ENCODE measurements at regions not wholly inside any gene's neighbourhood (a gene's known extent, or its start where the extent isn't known, plus 50 kb on each side); places are given as distances from the start of the nearest gene placed in this dataset.

- H3K14ac ChIP-seq (ENCODE audit: low read length in 2 of 2), result no peak overlapping the region
- WGBS, result 87% methylated on average over 27 of the region's 27 CpGs
- no peak overlapping the region for H2BK15ac ChIP-seq (ENCODE audit: low read depth, poor library complexity, severe bottlenecking)
- no peak overlapping the region for H3K4ac ChIP-seq (ENCODE audit: low read depth in 1 of 2, low read length in 2 of 2)
- H2AK5ac ChIP-seq (ENCODE audit: low read length, severe bottlenecking), result no peak overlapping the region
- H3K23ac ChIP-seq (ENCODE audit: low read length in 2 of 2), result no peak overlapping the region
- H3K4me2 ChIP-seq (ENCODE audit: low read length, poor library complexity, severe bottlenecking), result no peak overlapping the region
- peaks cover 6% of the 10 kb centered on the region for H3K9me3 ChIP-seq (ENCODE audit: control insufficient read depth, low read length)
- no peak overlapping the region for H2BK5ac ChIP-seq (ENCODE audit: low read depth, low read length, poor library complexity, severe bottlenecking)
- no peak overlapping the region for H2BK120ac ChIP-seq (ENCODE audit: low read depth, low read length)
- peaks cover 3% of the 10 kb centered on the region for H3K4me1 ChIP-seq (ENCODE audit: control insufficient read depth, insufficient read depth, low read depth, low read length)
- no peak overlapping the region for H3K27ac ChIP-seq (ENCODE audit: low read length, poor library complexity, severe bottlenecking)
- H3K18ac ChIP-seq (ENCODE audit: low read depth in 1 of 2, low read length in 2 of 2), result no peak overlapping the region
- DNase-seq, result no peak
- peaks cover 27 to 32% of the 10 kb centered on the region in 2 experiments for H3K27me3 ChIP-seq (ENCODE audit: control insufficient read depth in 1 of 2, insufficient read depth in 1 of 2, low read length in 2 of 2)
- no peak overlapping the region for H3K9ac ChIP-seq (ENCODE audit: low read length)
- no peak overlapping the region for H3K4me3 ChIP-seq (ENCODE audit: insufficient read depth in 1 of 2, low read depth in 1 of 2, low read length in 2 of 2)
- H4K8ac ChIP-seq (ENCODE audit: low read length), result no peak overlapping the region
- no peak overlapping the region for H2BK12ac ChIP-seq (ENCODE audit: low read length in 2 of 2)
- no peak overlapping the region for H4K91ac ChIP-seq (ENCODE audit: low read length)
- no peak overlapping the region for H2AFZ ChIP-seq (ENCODE audit: low read depth, low read length)
- H3K79me1 ChIP-seq (replicated peaks; ENCODE audit: low read length, poor library complexity, severe bottlenecking), result no peaks in the 10 kb centered on the region
- H3K36me3 ChIP-seq (ENCODE audit: control insufficient read depth in 1 of 2, insufficient read depth in 2 of 2, low read depth in 1 of 2, low read length in 2 of 2), result no peaks in the 10 kb centered on the region
Observed at GRCh38 chr10:132470410-132471124, 67.0 kb upstream of the INPP5A start.

GRCh38 chr10:132471125-132471451 is 66.5 kb upstream of the INPP5A start:
- H3K9ac ChIP-seq (ENCODE audit: low read length), result no peak overlapping the region
- no peak overlapping the region for H3K14ac ChIP-seq (ENCODE audit: low read length in 2 of 2)
- H3K4me3 ChIP-seq (ENCODE audit: insufficient read depth in 1 of 2, low read depth in 1 of 2, low read length in 2 of 2), result no peak overlapping the region
- H2BK5ac ChIP-seq (ENCODE audit: low read depth, low read length, poor library complexity, severe bottlenecking), result no peak overlapping the region
- H3K79me1 ChIP-seq (replicated peaks; ENCODE audit: low read length, poor library complexity, severe bottlenecking), result no peaks in the 10 kb centered on the region
- H2AK5ac ChIP-seq (ENCODE audit: low read length, severe bottlenecking), result no peak overlapping the region
- no peak overlapping the region for H3K27ac ChIP-seq (ENCODE audit: low read length, poor library complexity, severe bottlenecking)
- no peak overlapping the region for H3K4me2 ChIP-seq (ENCODE audit: low read length, poor library complexity, severe bottlenecking)
- H3K36me3 ChIP-seq (ENCODE audit: control insufficient read depth in 1 of 2, insufficient read depth in 2 of 2, low read depth in 1 of 2, low read length in 2 of 2), result no peaks in the 10 kb centered on the region
- H2BK12ac ChIP-seq (ENCODE audit: low read length in 2 of 2), result no peak overlapping the region
- H3K9me3 ChIP-seq (ENCODE audit: control insufficient read depth, low read length), result peaks cover 6% of the 10 kb centered on the region
- 82% methylated on average over 4 of the region's 4 CpGs for WGBS
- no peak overlapping the region for H4K91ac ChIP-seq (ENCODE audit: low read length)
- no peak for DNase-seq
- H2BK120ac ChIP-seq (ENCODE audit: low read depth, low read length), result no peak overlapping the region
- H3K27me3 ChIP-seq (ENCODE audit: control insufficient read depth in 1 of 2, insufficient read depth in 1 of 2, low read length in 2 of 2), result peaks cover 29 to 37% of the 10 kb centered on the region in 2 experiments
- no peak overlapping the region for H4K8ac ChIP-seq (ENCODE audit: low read length)
- H3K4ac ChIP-seq (ENCODE audit: low read depth in 1 of 2, low read length in 2 of 2), result no peak overlapping the region
- H3K23ac ChIP-seq (ENCODE audit: low read length in 2 of 2), result no peak overlapping the region
- no peak overlapping the region for H2AFZ ChIP-seq (ENCODE audit: low read depth, low read length)
- H2BK15ac ChIP-seq (ENCODE audit: low read depth, poor library complexity, severe bottlenecking), result no peak overlapping the region
- no peak overlapping the region for H3K18ac ChIP-seq (ENCODE audit: low read depth in 1 of 2, low read length in 2 of 2)
- peaks cover 3% of the 10 kb centered on the region for H3K4me1 ChIP-seq (ENCODE audit: control insufficient read depth, insufficient read depth, low read depth, low read length)

- no peak overlapping the region for H2BK15ac ChIP-seq (ENCODE audit: low read depth, poor library complexity, severe bottlenecking)
- no peak overlapping the region for H2AFZ ChIP-seq (ENCODE audit: low read depth, low read length)
- H3K4me3 ChIP-seq (ENCODE audit: insufficient read depth in 1 of 2, low read depth in 1 of 2, low read length in 2 of 2), result no peak overlapping the region
- no peak overlapping the region for H3K23ac ChIP-seq (ENCODE audit: low read length in 2 of 2)
- H3K27ac ChIP-seq (ENCODE audit: low read length, poor library complexity, severe bottlenecking), result no peak overlapping the region
- no peak for DNase-seq
- H2AK5ac ChIP-seq (ENCODE audit: low read length, severe bottlenecking), result no peak overlapping the region
- WGBS, result 92% methylated on average over 4 of the region's 9 CpGs
- H3K4me2 ChIP-seq (ENCODE audit: low read length, poor library complexity, severe bottlenecking), result no peak overlapping the region
- no peak overlapping the region for H4K91ac ChIP-seq (ENCODE audit: low read length)
- H3K14ac ChIP-seq (ENCODE audit: low read length in 2 of 2), result no peak overlapping the region
- no peak overlapping the region for H3K9ac ChIP-seq (ENCODE audit: low read length)
- peaks cover 3% of the 10 kb centered on the region for H3K4me1 ChIP-seq (ENCODE audit: control insufficient read depth, insufficient read depth, low read depth, low read length)
- H2BK120ac ChIP-seq (ENCODE audit: low read depth, low read length), result no peak overlapping the region
- no peak overlapping the region for H2BK5ac ChIP-seq (ENCODE audit: low read depth, low read length, poor library complexity, severe bottlenecking)
- no peaks in the 10 kb centered on the region for H3K36me3 ChIP-seq (ENCODE audit: control insufficient read depth in 1 of 2, insufficient read depth in 2 of 2, low read depth in 1 of 2, low read length in 2 of 2)
- no peak overlapping the region for H3K18ac ChIP-seq (ENCODE audit: low read depth in 1 of 2, low read length in 2 of 2)
- no peaks in the 10 kb centered on the region for H3K79me1 ChIP-seq (replicated peaks; ENCODE audit: low read length, poor library complexity, severe bottlenecking)
- H3K4ac ChIP-seq (ENCODE audit: low read depth in 1 of 2, low read length in 2 of 2), result no peak overlapping the region
- no peak overlapping the region for H2BK12ac ChIP-seq (ENCODE audit: low read length in 2 of 2)
- no peak overlapping the region for H4K8ac ChIP-seq (ENCODE audit: low read length)
- H3K9me3 ChIP-seq (ENCODE audit: control insufficient read depth, low read length), result peaks cover 6% of the 10 kb centered on the region
- peaks cover 33 to 41% of the 10 kb centered on the region in 2 experiments for H3K27me3 ChIP-seq (ENCODE audit: control insufficient read depth in 1 of 2, insufficient read depth in 1 of 2, low read length in 2 of 2)
Observed at GRCh38 chr10:132471484-132471883, 66.1 kb upstream of the INPP5A start.

- H3K14ac ChIP-seq (ENCODE audit: low read length in 2 of 2), result no peak overlapping the region
- no peak overlapping the region for H2BK120ac ChIP-seq (ENCODE audit: low read depth, low read length)
- no peak overlapping the region for H2BK15ac ChIP-seq (ENCODE audit: low read depth, poor library complexity, severe bottlenecking)
- no peak overlapping the region for H3K23ac ChIP-seq (ENCODE audit: low read length in 2 of 2)
- no peak overlapping the region for H3K4me2 ChIP-seq (ENCODE audit: low read length, poor library complexity, severe bottlenecking)
- WGBS, result 100% methylated on average over 1 of the region's 1 CpG
- H3K27ac ChIP-seq (ENCODE audit: low read length, poor library complexity, severe bottlenecking), result no peak overlapping the region
- no peak overlapping the region for H2BK5ac ChIP-seq (ENCODE audit: low read depth, low read length, poor library complexity, severe bottlenecking)
- no peak overlapping the region for H2AFZ ChIP-seq (ENCODE audit: low read depth, low read length)
- H3K79me1 ChIP-seq (replicated peaks; ENCODE audit: low read length, poor library complexity, severe bottlenecking), result no peaks in the 10 kb centered on the region
- H4K8ac ChIP-seq (ENCODE audit: low read length), result no peak overlapping the region
- no peak overlapping the region for H3K18ac ChIP-seq (ENCODE audit: low read depth in 1 of 2, low read length in 2 of 2)
- H3K4me3 ChIP-seq (ENCODE audit: insufficient read depth in 1 of 2, low read depth in 1 of 2, low read length in 2 of 2), result no peak overlapping the region
- H3K36me3 ChIP-seq (ENCODE audit: control insufficient read depth in 1 of 2, insufficient read depth in 2 of 2, low read depth in 1 of 2, low read length in 2 of 2), result no peaks in the 10 kb centered on the region
- no peak for DNase-seq
- H3K4ac ChIP-seq (ENCODE audit: low read depth in 1 of 2, low read length in 2 of 2), result no peak overlapping the region
- H3K9ac ChIP-seq (ENCODE audit: low read length), result no peak overlapping the region
- H2AK5ac ChIP-seq (ENCODE audit: low read length, severe bottlenecking), result no peak overlapping the region
- peaks cover 52 to 64% of the 10 kb centered on the region in 2 experiments for H3K27me3 ChIP-seq (ENCODE audit: control insufficient read depth in 1 of 2, insufficient read depth in 1 of 2, low read length in 2 of 2)
- H4K91ac ChIP-seq (ENCODE audit: low read length), result no peak overlapping the region
- H2BK12ac ChIP-seq (ENCODE audit: low read length in 2 of 2), result no peak overlapping the region
- peaks cover 6% of the 10 kb centered on the region for H3K9me3 ChIP-seq (ENCODE audit: control insufficient read depth, low read length)
- H3K4me1 ChIP-seq (ENCODE audit: control insufficient read depth, insufficient read depth, low read depth, low read length), result no peaks in the 10 kb centered on the region
Observed at GRCh38 chr10:132475086-132475485, 62.5 kb upstream of the INPP5A start.

All from mesenchymal stem cell (in vitro differentiated cells and primary cell).